Stimulated activated CD4-positive, alpha-beta T cell treated with anti-CD3 and anti-CD28 coated beads, Interleukin-12 subunit alpha, Interleukin-12 subunit beta, amount 100 ng/mL, for 48 hours (primary cell): ENCODE measurements at regions not wholly inside any gene's neighbourhood (a gene's known extent, or its start where the extent isn't known, plus 50 kb on each side); places are given as distances from the start of the nearest gene placed in this dataset.
A peak's percentile ranks its signal among the peaks of the same experiment; 100 is the strongest.

Experiments
- DNase-seq, 3 donors: peaks; one replicate each; pipeline ENCODE4 v3.0.0-alpha.2; 2020; ENCODE audit warnings: low read depth in 2 of 3, low spot score in 1 of 3

GRCh38 chr1:234940841-234941240, 187.8 kb downstream of the TOMM20 start:
- DNase-seq: no peak

- no peak for DNase-seq
Measured at GRCh38 chr1:234938924-234939323, 189.7 kb downstream of the TOMM20 start.

- DNase-seq: no peak
Measured at GRCh38 chr1:234938135-234938534, 190.5 kb downstream of the TOMM20 start.

- DNase-seq: no peak
Measured at GRCh38 chr1:234936612-234937389, 191.8 kb downstream of the TOMM20 start.

GRCh38 chr1:234934611-234935033, 194.0 kb downstream of the TOMM20 start:
- no peak for DNase-seq

GRCh38 chr1:234933475-234933874, 195.2 kb downstream of the TOMM20 start:
- DNase-seq: no peak

- DNase-seq: no peak
Measured at GRCh38 chr1:234932511-234933430, 195.9 kb downstream of the TOMM20 start.

GRCh38 chr1:234932106-234932505, 196.5 kb downstream of the TOMM20 start:
- DNase-seq: no peak

GRCh38 chr1:234931404-234931973, 197.1 kb downstream of the TOMM20 start:
- no peak for DNase-seq

GRCh38 chr1:234929369-234929768, 199.3 kb downstream of the TOMM20 start:
- no peak for DNase-seq

- no peak for DNase-seq
Measured at GRCh38 chr1:234928642-234929041, 200.0 kb downstream of the TOMM20 start.

- DNase-seq: no peak
Measured at GRCh38 chr1:234927971-234928640, 200.5 kb downstream of the TOMM20 start.

- no peak for DNase-seq
Measured at GRCh38 chr1:234927312-234927970, 201.2 kb downstream of the TOMM20 start.

GRCh38 chr1:234926559-234927311, 201.9 kb downstream of the TOMM20 start:
- DNase-seq: peak; percentile 36 to 39 (median 37)

- DNase-seq: no peak
Measured at GRCh38 chr1:234926264-234926558, 202.4 kb downstream of the TOMM20 start.

- no peak for DNase-seq
Measured at GRCh38 chr1:234925440-234926263, 203.0 kb downstream of the TOMM20 start.

- DNase-seq: no peak
Measured at GRCh38 chr1:234924450-234925355, 203.9 kb downstream of the TOMM20 start.

- DNase-seq: no peak
Measured at GRCh38 chr1:234923626-234924025, 205.0 kb downstream of the TOMM20 start.
